Neural cell (in vitro differentiated cells): ENCODE measurements at regions not wholly inside any gene's neighbourhood (a gene's known extent, or its start where the extent isn't known, plus 50 kb on each side); places are given as distances from the start of the nearest gene placed in this dataset.

Experiments
- H2AFZ ChIP-seq: fragments of 200-600, 300-800 bp; sonication (generic), shearing (Covaris generic); 2 replicates; pipeline ENCODE4 v1.6.0; 2014; ENCODE audit warnings: low read depth, mild to moderate bottlenecking, antibody characterized with exemption, low read length, moderate library complexity
- H3F3A ChIP-seq: fragments of 200-600 bp; shearing (Covaris generic); 2 replicates; pipeline ENCODE4 v1.6.1; 2016; ENCODE audit warnings: mild to moderate bottlenecking, moderate library complexity, mixed read lengths, antibody characterized with exemption, low read length; ENCODE audit not compliant: insufficient read depth, poor library complexity, severe bottlenecking
- H3K27ac ChIP-seq: fragments of 200-600, 300-800 bp; sonication (generic), shearing (Covaris generic); 2 replicates; pipeline ENCODE4 v1.5.1; 2014; ENCODE audit warnings: mild to moderate bottlenecking, low read length, moderate library complexity
- H3K27me3 ChIP-seq: fragments of 300-800, 200-600 bp; sonication (generic), shearing (Covaris generic); 2 replicates; pipeline ENCODE4 v1.6.0; 2014; ENCODE audit warnings: mild to moderate bottlenecking, low read depth, low read length, moderate library complexity; ENCODE audit not compliant: insufficient read depth
- H3K36me3 ChIP-seq: fragments of 300-800, 200-600 bp; sonication (generic), shearing (Covaris generic); 2 replicates; pipeline ENCODE4 v1.5.1; 2014; ENCODE audit warnings: mild to moderate bottlenecking, antibody characterized with exemption, low read length, moderate library complexity; ENCODE audit not compliant: insufficient read depth
- H3K4me2 ChIP-seq: fragments of 300-800, 200-600 bp; sonication (generic), shearing (Covaris generic); 2 replicates; pipeline ENCODE4 v1.6.0; 2014; ENCODE audit warnings: mild to moderate bottlenecking, low read length
- H3K4me3 ChIP-seq: fragments of 300-800, 200-600 bp; sonication (generic), shearing (Covaris generic); 2 replicates; pipeline ENCODE4 v1.5.1; 2014; ENCODE audit warnings: mild to moderate bottlenecking, low read length, moderate library complexity
- H3K79me2 ChIP-seq: fragments of 200-600 bp; shearing (Covaris generic); replicated peaks from 2 replicates; pipeline ENCODE4 v1.6.0; 2014; ENCODE audit warnings: mild to moderate bottlenecking, low read length, moderate library complexity; ENCODE audit not compliant: insufficient read depth
- H3K9ac ChIP-seq: fragments of 300-800, 200-600 bp; sonication (generic), shearing (Covaris generic); 2 replicates; pipeline ENCODE4 v1.6.1; 2016; ENCODE audit warnings: mild to moderate bottlenecking, low read length, mixed read lengths
- H3K9me2 ChIP-seq: fragments of 200-600 bp; shearing (Covaris generic); 2 replicates; pipeline ENCODE4 v1.6.1; 2016; ENCODE audit warnings: mild to moderate bottlenecking, low read length, mixed read lengths; ENCODE audit not compliant: insufficient read depth
- H3K9me3 ChIP-seq: fragments of 200-600, 300-800 bp; sonication (generic), shearing (Covaris generic); 2 replicates; pipeline ENCODE4 v1.6.1; 2016; ENCODE audit warnings: mild to moderate bottlenecking, mixed run types, low read length, moderate library complexity, mixed read lengths
- H4K20me1 ChIP-seq: fragments of 200-600 bp; shearing (Covaris generic); 2 replicates; pipeline ENCODE4 v1.6.1; 2016; ENCODE audit warnings: mild to moderate bottlenecking, mixed run types; ENCODE audit not compliant: insufficient read depth
- EP300 ChIP-seq: fragments of 450-650 bp; conservative IDR thresholded peaks from 2 replicates; pipeline ENCODE4 v1.6.1; 2014; ENCODE audit warnings: antibody characterized with exemption, mild to moderate bottlenecking, moderate library complexity; ENCODE audit not compliant: poor library complexity, severe bottlenecking
- EZH2 ChIP-seq: fragments of 200-600, 300-800 bp; shearing (Covaris generic), sonication (generic); IDR thresholded peaks from 2 replicates; pipeline ENCODE4 v1.6.1; 2014; ENCODE audit warnings: antibody characterized with exemption, low read length, borderline replicate concordance, mild to moderate bottlenecking; ENCODE audit not compliant: insufficient read depth, poor library complexity, severe bottlenecking
- MXI1 ChIP-seq: fragments of 450-650 bp; conservative IDR thresholded peaks from 2 replicates; pipeline ENCODE4 v1.6.1; 2014; ENCODE audit warnings: antibody characterized with exemption, mild to moderate bottlenecking; ENCODE audit not compliant: poor library complexity, severe bottlenecking
- POLR2AphosphoS5 ChIP-seq: IDR thresholded peaks from 2 replicates; pipeline ENCODE4 v1.6.1; 2012
- RAD21 ChIP-seq: fragments of 450-650 bp; conservative IDR thresholded peaks from 2 replicates; pipeline ENCODE4 v1.6.1; 2014; ENCODE audit warnings: antibody characterized with exemption, mild to moderate bottlenecking, moderate library complexity
- SMC3 ChIP-seq: fragments of 450-650 bp; conservative IDR thresholded peaks from 2 replicates; pipeline ENCODE4 v1.6.1; 2014; ENCODE audit warnings: antibody characterized with exemption, mild to moderate bottlenecking, moderate library complexity; ENCODE audit not compliant: poor library complexity
- TAF1 ChIP-seq: IDR thresholded peaks from 2 replicates; pipeline ENCODE4 v1.6.1; 2012; ENCODE audit warnings: low read depth
- TF ChIP-seq, protein P1 (sequence below): IDR thresholded peaks from 2 replicates; pipeline ENCODE4 v1.6.1; 2012; ENCODE audit warnings: borderline replicate concordance
- TF ChIP-seq, protein P2 (sequence below): fragments of 450-650 bp; IDR thresholded peaks from 2 replicates; pipeline ENCODE4 v1.5.1; 2014; ENCODE audit warnings: antibody characterized with exemption, mild to moderate bottlenecking, moderate library complexity; ENCODE audit not compliant: poor library complexity, severe bottlenecking

DNA sequence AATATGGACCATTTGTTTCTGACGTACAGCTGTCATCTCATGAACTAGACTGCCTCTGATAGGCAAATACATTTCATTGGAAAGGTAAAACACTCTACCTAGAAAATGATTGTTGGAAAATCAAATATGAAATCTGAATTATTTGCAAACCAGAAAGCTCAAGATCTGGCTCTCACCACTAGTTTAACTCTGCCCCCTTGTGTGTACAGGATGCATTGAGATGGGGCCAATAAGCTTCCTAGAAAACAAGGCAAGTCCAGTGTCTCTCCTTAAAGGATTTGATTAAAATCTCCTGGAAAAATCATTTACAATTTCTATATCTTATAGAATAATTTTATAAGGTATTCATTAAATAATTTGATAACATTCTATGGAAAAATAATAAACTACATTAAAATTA is 311.9 kb upstream of the ANKH start:
- Histone ChIP-seq H3K36me3 (no peaks in the 10 kb centered on the region), H3K4me2 (no peak overlapping the region), H4K20me1 (no peaks in the 10 kb centered on the region), H2AFZ (no peak overlapping the region), H3F3A (no peaks in the 10 kb centered on the region), H3K9me3 (no peaks in the 10 kb centered on the region), H3K4me3 (no peak overlapping the region), H3K27ac (no peak overlapping the region), H3K27me3 (no peaks in the 10 kb centered on the region), H3K9ac (no peak overlapping the region), H3K79me2 (no peaks in the 10 kb centered on the region), H3K9me2 (no peaks in the 10 kb centered on the region)
- TF ChIP-seq MXI1, result no peak
- no peak for TF ChIP-seq POLR2AphosphoS5
- TF ChIP-seq, protein P1, sequence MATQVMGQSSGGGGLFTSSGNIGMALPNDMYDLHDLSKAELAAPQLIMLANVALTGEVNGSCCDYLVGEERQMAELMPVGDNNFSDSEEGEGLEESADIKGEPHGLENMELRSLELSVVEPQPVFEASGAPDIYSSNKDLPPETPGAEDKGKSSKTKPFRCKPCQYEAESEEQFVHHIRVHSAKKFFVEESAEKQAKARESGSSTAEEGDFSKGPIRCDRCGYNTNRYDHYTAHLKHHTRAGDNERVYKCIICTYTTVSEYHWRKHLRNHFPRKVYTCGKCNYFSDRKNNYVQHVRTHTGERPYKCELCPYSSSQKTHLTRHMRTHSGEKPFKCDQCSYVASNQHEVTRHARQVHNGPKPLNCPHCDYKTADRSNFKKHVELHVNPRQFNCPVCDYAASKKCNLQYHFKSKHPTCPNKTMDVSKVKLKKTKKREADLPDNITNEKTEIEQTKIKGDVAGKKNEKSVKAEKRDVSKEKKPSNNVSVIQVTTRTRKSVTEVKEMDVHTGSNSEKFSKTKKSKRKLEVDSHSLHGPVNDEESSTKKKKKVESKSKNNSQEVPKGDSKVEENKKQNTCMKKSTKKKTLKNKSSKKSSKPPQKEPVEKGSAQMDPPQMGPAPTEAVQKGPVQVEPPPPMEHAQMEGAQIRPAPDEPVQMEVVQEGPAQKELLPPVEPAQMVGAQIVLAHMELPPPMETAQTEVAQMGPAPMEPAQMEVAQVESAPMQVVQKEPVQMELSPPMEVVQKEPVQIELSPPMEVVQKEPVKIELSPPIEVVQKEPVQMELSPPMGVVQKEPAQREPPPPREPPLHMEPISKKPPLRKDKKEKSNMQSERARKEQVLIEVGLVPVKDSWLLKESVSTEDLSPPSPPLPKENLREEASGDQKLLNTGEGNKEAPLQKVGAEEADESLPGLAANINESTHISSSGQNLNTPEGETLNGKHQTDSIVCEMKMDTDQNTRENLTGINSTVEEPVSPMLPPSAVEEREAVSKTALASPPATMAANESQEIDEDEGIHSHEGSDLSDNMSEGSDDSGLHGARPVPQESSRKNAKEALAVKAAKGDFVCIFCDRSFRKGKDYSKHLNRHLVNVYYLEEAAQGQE, result no peak
- TF ChIP-seq SMC3, result no peak
- TF ChIP-seq, protein P2, sequence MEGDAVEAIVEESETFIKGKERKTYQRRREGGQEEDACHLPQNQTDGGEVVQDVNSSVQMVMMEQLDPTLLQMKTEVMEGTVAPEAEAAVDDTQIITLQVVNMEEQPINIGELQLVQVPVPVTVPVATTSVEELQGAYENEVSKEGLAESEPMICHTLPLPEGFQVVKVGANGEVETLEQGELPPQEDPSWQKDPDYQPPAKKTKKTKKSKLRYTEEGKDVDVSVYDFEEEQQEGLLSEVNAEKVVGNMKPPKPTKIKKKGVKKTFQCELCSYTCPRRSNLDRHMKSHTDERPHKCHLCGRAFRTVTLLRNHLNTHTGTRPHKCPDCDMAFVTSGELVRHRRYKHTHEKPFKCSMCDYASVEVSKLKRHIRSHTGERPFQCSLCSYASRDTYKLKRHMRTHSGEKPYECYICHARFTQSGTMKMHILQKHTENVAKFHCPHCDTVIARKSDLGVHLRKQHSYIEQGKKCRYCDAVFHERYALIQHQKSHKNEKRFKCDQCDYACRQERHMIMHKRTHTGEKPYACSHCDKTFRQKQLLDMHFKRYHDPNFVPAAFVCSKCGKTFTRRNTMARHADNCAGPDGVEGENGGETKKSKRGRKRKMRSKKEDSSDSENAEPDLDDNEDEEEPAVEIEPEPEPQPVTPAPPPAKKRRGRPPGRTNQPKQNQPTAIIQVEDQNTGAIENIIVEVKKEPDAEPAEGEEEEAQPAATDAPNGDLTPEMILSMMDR, result no peak
- no peak for TF ChIP-seq EP300
- no peak for TF ChIP-seq RAD21
- TF ChIP-seq EZH2, result no peak
- no peak for TF ChIP-seq TAF1

DNA sequence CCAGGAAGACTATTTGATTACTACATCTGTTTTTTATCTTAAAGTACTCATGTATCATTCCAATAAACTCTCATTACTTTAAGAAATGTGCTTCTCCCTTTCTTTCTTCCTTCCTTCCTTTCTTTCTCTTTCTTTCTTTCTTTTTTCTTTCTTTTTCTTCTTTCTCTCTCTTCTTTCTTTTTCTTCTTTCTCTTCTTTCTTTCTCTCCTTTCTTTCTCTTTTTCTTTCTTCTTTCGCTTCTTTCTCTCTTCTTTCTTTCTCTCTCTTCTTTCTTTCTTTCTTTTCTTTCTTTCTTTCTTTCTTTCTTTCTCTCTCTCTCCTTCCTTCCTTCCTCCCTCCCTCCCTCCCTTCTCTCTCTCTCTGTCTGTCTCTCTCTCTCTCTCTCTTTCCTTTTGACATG is 298.6 kb upstream of the ANKH start:
- Histone ChIP-seq H3F3A (no peaks in the 10 kb centered on the region), H3K79me2 (no peaks in the 10 kb centered on the region), H2AFZ (no peak overlapping the region), H3K9me3 (no peaks in the 10 kb centered on the region), H3K36me3 (no peaks in the 10 kb centered on the region), H3K4me3 (no peak overlapping the region), H3K9me2 (no peaks in the 10 kb centered on the region), H3K27ac (no peak overlapping the region), H4K20me1 (no peaks in the 10 kb centered on the region), H3K4me2 (no peak overlapping the region), H3K9ac (no peak overlapping the region), H3K27me3 (no peaks in the 10 kb centered on the region)
- TF ChIP-seq MXI1 (no peak), EZH2 (no peak), RAD21 (no peak), SMC3 (no peak), TAF1 (no peak), EP300 (no peak), POLR2AphosphoS5 (no peak)
- TF ChIP-seq, protein P2, result no peak
- TF ChIP-seq, protein P1, result no peak
